RWPE2 (cell line): ENCODE measurements at regions not wholly inside any gene's neighbourhood (a gene's known extent, or its start where the extent isn't known, plus 50 kb on each side); places are given as distances from the start of the nearest gene placed in this dataset.
A peak's percentile ranks its signal among the peaks of the same experiment; 100 is the strongest.

Source experiments
- ATAC-seq: fragments of 200-7000 bp; cut with Tn5 transposase; 3 replicates; pipeline ENCODE4 v1.9.1; 2021; ENCODE audit warnings: low read depth
- DNase-seq: peaks from one replicate; pipeline ENCODE4 v3.0.0-alpha.2; 2020; ENCODE audit warnings: low spot score
- H3K27ac ChIP-seq: fragments of 450-650 bp; 2 replicates; pipeline ENCODE4 v1.5.1; 2017; ENCODE audit warnings: mild to moderate bottlenecking; ENCODE audit not compliant: poor library complexity, severe bottlenecking
- H3K27me3 ChIP-seq: fragments of 250-450 bp; sonication (Bioruptor Pico); 2 replicates; pipeline ENCODE4 v1.5.1; 2021; ENCODE audit warnings: mild to moderate bottlenecking, moderate library complexity; ENCODE audit not compliant: insufficient read depth, poor library complexity, severe bottlenecking
- H3K36me3 ChIP-seq: fragments of 250-450 bp; sonication (Bioruptor Pico); 2 replicates; pipeline ENCODE4 v1.5.1; 2020; ENCODE audit warnings: low read depth, mild to moderate bottlenecking, moderate library complexity
- H3K4me1 ChIP-seq: fragments of 250-450 bp; sonication (Bioruptor Pico); 2 replicates; pipeline ENCODE4 v1.5.1; 2021; ENCODE audit warnings: mild to moderate bottlenecking, moderate library complexity; ENCODE audit not compliant: insufficient read depth, poor library complexity, severe bottlenecking
- H3K4me3 ChIP-seq: fragments of 250-450 bp; sonication (Bioruptor Pico); 2 replicates; pipeline ENCODE4 v1.5.1; 2021; ENCODE audit warnings: mild to moderate bottlenecking, moderate library complexity; ENCODE audit not compliant: severe bottlenecking
- H3K9me3 ChIP-seq: fragments of 250-450 bp; sonication (Bioruptor Pico); 2 replicates; pipeline ENCODE4 v1.5.1; 2021; ENCODE audit warnings: mild to moderate bottlenecking, moderate library complexity; ENCODE audit not compliant: severe bottlenecking
- TF ChIP-seq, protein P1 (sequence below): fragments of 450-650 bp; IDR thresholded peaks from one replicate; pipeline ENCODE4 v1.5.1; 2017; ENCODE audit warnings: mild to moderate bottlenecking, moderate library complexity; ENCODE audit not compliant: poor library complexity, severe bottlenecking

DNA sequence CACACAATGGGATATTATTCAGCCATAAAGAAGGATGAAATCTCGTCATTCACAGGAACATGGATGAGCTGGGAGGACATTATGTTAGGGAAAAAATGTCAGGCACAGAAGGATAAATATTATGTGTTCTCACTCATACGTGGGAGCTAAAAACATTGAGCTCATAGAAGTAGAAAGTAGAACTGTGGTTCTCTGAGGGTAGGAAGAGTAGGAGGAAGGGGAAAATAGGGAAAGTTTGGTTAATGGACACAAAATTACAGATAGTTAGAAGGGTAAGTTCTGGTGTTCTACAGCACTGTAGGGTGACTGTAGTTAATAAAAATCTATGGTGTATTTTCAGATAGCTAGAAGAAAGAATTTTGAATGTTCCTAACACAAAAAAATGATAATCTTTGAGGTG, 102.6 kb upstream of the LIPC start:
- TF ChIP-seq, protein P1, sequence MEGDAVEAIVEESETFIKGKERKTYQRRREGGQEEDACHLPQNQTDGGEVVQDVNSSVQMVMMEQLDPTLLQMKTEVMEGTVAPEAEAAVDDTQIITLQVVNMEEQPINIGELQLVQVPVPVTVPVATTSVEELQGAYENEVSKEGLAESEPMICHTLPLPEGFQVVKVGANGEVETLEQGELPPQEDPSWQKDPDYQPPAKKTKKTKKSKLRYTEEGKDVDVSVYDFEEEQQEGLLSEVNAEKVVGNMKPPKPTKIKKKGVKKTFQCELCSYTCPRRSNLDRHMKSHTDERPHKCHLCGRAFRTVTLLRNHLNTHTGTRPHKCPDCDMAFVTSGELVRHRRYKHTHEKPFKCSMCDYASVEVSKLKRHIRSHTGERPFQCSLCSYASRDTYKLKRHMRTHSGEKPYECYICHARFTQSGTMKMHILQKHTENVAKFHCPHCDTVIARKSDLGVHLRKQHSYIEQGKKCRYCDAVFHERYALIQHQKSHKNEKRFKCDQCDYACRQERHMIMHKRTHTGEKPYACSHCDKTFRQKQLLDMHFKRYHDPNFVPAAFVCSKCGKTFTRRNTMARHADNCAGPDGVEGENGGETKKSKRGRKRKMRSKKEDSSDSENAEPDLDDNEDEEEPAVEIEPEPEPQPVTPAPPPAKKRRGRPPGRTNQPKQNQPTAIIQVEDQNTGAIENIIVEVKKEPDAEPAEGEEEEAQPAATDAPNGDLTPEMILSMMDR, result no peak
- Histone ChIP-seq H3K27ac (no peak overlapping the region), H3K4me1 (peaks cover 36% of the 10 kb centered on the region), H3K9me3 (peaks cover 2% of the 10 kb centered on the region), H3K4me3 (no peak overlapping the region), H3K27me3 (no peaks in the 10 kb centered on the region), H3K36me3 (no peaks in the 10 kb centered on the region)
- no peak for DNase-seq
- ATAC-seq, result no peak

DNA sequence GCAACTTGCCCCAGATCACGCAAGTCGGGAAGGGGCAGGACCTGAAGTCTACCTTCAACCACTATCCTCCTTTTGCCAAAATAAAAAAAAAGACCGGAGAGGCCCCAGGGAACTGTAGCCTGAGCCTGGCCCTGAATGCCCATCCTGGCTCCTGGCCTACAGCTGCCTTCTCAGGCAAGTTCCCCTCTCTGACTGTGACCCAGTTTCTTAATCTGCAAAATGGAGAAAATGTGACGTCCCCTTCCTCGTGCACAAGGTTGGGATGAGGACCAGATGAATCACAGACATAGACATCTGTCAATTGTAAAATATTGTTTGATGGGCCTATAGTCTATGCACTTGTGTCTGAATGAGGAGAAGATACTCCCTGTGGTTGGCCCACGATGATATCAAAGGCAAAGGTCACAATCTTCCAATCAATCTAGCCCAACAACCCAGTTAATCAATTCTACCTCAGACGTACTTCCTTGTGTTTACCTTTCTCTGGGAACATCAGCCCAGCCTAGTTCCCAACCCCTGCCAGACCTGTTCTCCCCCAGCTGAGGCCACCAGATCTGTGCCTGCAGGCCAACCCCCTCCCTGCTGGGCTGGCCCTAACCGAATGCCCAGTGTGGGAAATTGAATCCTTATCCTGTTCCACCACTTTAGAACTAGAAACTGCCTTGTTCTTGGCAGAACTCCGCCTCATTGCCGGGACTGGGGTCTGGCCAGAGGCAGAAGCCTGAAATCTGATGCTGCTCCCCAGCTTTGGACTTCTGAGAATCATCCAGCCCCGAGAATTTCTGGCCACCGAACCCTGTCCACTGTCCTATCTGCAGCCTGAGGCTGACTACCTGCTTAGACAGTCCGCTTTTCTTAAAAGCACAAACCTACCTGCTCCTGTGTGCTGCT, 101.8 kb upstream of the LIPC start:
- Histone ChIP-seq H3K4me1 (peaks cover 36% of the 10 kb centered on the region), H3K4me3 (no peak overlapping the region), H3K27me3 (no peaks in the 10 kb centered on the region), H3K36me3 (no peaks in the 10 kb centered on the region), H3K27ac (peak overlapping the region; percentile 73), H3K9me3 (peaks cover 2% of the 10 kb centered on the region)
- no peak for ATAC-seq
- no peak for DNase-seq
- TF ChIP-seq, protein P1, result no peak

DNA sequence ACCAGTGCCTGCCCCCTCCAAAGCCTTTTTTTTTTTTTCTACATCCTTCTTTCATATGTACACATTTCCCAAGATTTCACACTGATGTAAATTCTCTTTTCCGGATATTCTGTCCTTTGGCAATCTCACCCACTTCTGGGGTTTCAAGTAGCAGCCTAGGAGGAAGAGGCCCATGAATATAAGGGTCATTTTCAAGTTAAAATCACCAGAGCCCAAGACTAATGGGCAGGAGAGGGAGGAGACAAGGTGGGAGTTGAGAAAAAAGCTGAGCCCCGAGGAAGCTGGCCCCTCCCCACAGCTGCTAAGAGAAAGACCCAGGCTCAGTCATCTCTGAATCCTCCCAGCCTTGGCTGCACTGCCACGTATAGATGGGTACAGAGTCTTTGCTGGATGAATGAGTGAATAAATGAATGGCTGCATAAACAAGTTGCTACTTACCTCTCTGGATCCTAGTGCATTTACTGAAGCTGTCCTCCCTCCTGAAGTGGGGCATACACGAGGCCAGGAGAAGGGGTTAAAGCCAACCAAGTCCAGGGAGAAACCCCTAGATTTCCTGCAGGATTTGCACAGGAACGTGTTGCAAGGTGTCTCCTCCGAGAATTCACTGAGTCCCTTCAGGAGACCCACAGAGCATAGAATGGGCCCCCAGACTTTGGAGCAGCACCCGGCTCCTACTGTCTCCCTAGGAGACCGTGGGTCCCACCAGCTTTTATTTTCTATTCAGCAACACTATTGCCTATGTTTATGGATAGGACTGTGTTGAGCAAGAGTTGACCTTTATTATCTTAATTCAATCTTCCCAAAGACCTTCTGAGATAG, 100.8 kb upstream of the LIPC start:
- Histone ChIP-seq H3K4me1 (peaks cover 36% of the 10 kb centered on the region), H3K9me3 (peaks cover 2% of the 10 kb centered on the region), H3K36me3 (no peaks in the 10 kb centered on the region), H3K27ac (peak overlapping the region; percentile 73), H3K27me3 (no peaks in the 10 kb centered on the region), H3K4me3 (no peak overlapping the region)
- DNase-seq (no peak), ATAC-seq (no peak)
- TF ChIP-seq, protein P1, result no peak

DNA sequence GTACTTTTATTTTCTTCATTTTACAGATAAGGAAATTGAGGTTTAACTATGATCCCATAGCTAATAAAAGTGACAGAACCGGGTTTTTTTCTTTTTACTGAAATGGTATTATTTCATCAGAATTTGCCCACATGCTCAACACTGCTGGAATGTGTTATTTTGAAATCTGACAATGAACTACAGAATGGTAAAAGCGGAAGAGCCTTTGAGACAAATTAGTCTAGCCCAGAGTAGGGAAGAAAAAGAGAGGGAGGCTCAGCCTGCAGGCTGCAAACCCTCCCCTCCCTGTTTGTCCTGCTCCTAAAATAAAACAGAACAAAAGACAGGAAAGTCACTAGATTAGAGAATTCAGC, 100.3 kb upstream of the LIPC start:
- H3K4me1 ChIP-seq, result peaks cover 36% of the 10 kb centered on the region
- TF ChIP-seq, protein P1, result no peak
- no peak for DNase-seq
- peaks cover 2% of the 10 kb centered on the region for H3K9me3 ChIP-seq
- ATAC-seq, result peak; percentile 31
- no peaks in the 10 kb centered on the region for H3K36me3 ChIP-seq
- no peak overlapping the region for H3K4me3 ChIP-seq
- no peaks in the 10 kb centered on the region for H3K27me3 ChIP-seq
- H3K27ac ChIP-seq, result peak overlapping the region; percentile 73
